Smooth muscle cell (in vitro differentiated cells): ENCODE measurements at regions not wholly inside any gene's neighbourhood (a gene's known extent, or its start where the extent isn't known, plus 50 kb on each side); places are given as distances from the start of the nearest gene placed in this dataset.

Experiments
- DNase-seq: peaks from one replicate; lab custom pipeline; 2025; ENCODE audit not compliant: unreplicated experiment; lab: John Stamatoyannopoulos, UW
- H2AFZ ChIP-seq: fragments of 200-600 bp; sonication (generic); 2 replicates; pipeline ENCODE4 v1.6.0; 2016; ENCODE audit warnings: antibody characterized with exemption, low read depth, mild to moderate bottlenecking
- H3F3A ChIP-seq: fragments of 200-600 bp; sonication (generic); 2 replicates; pipeline ENCODE4 v1.6.0; 2017; ENCODE audit warnings: antibody characterized with exemption, low read depth
- H3K27ac ChIP-seq: fragments of 200-600 bp; sonication (generic); 2 replicates; pipeline ENCODE4 v1.5.1; 2016; ENCODE audit warnings: low read depth, mild to moderate bottlenecking
- H3K27me3 ChIP-seq: fragments of 200-600 bp; sonication (generic); 2 replicates; pipeline ENCODE4 v1.6.1; 2016; ENCODE audit warnings: low read depth, mild to moderate bottlenecking
- H3K36me3 ChIP-seq: fragments of 200-600 bp; sonication (generic); 2 replicates; pipeline ENCODE4 v1.5.1; 2016; ENCODE audit warnings: low read depth
- H3K4me1 ChIP-seq: fragments of 200-600 bp; sonication (generic); 2 replicates; pipeline ENCODE4 v1.5.1; 2016; ENCODE audit warnings: low read depth
- H3K4me2 ChIP-seq: fragments of 200-600 bp; sonication (generic); 2 replicates; pipeline ENCODE4 v1.6.0; 2016; ENCODE audit warnings: mild to moderate bottlenecking
- H3K4me3 ChIP-seq: fragments of 200-600 bp; sonication (generic); 2 replicates; pipeline ENCODE4 v1.5.1; 2016; ENCODE audit warnings: mild to moderate bottlenecking
- H3K79me2 ChIP-seq: fragments of 200-600 bp; sonication (generic); 2 replicates; pipeline ENCODE4 v1.6.0; 2016; ENCODE audit warnings: low read depth, mild to moderate bottlenecking
- H3K9ac ChIP-seq: fragments of 200-600 bp; sonication (generic); 2 replicates; pipeline ENCODE4 v1.6.0; 2016; ENCODE audit warnings: low read depth
- H3K9me3 ChIP-seq: fragments of 200-600 bp; sonication (generic); replicated peaks from 2 replicates; pipeline ENCODE4 v1.5.1; 2016; ENCODE audit warnings: low read depth
- H4K20me1 ChIP-seq: fragments of 200-600 bp; sonication (generic); 2 replicates; pipeline ENCODE4 v1.6.0; 2016; ENCODE audit warnings: low read depth
- CTCF ChIP-seq: fragments of 200-600 bp; sonication (generic); IDR thresholded peaks from 2 replicates; pipeline ENCODE4 v1.5.1; 2017; ENCODE audit warnings: borderline replicate concordance, mild to moderate bottlenecking, antibody characterized with exemption; ENCODE audit not compliant: insufficient read depth, poor library complexity, severe bottlenecking
- WGBS: methylation state at CpG from one replicate; pipeline ENCODE4 v1.1.7; 2016; ENCODE audit warnings: low lambda C conversion rate; 5-methylcytosine and 5-hydroxymethylcytosine counted together

- H4K20me1 ChIP-seq: no peaks in the 10 kb centered on the region
- no peak overlapping the region for H2AFZ ChIP-seq
- no peaks in the 10 kb centered on the region for H3K27me3 ChIP-seq
- DNase-seq: no peak
- H3K9me3 ChIP-seq: no peaks in the 10 kb centered on the region
- no peaks in the 10 kb centered on the region for H3F3A ChIP-seq
- no peak for TF ChIP-seq CTCF
- no peaks in the 10 kb centered on the region for H3K36me3 ChIP-seq
- no peak overlapping the region for H3K9ac ChIP-seq
- WGBS: 71% methylated on average over 1 of the region's 1 CpG
- no peak overlapping the region for H3K4me3 ChIP-seq
- peaks cover 7% of the 10 kb centered on the region for H3K4me1 ChIP-seq
- H3K4me2 ChIP-seq: no peak overlapping the region
- no peaks in the 10 kb centered on the region for H3K79me2 ChIP-seq
- no peak overlapping the region for H3K27ac ChIP-seq
These were observed 278.5 kb downstream of the MRPL39 start for GRCh38 chr21:25328736-25329135.

- Histone ChIP-seq H3K9ac (no peak overlapping the region), H2AFZ (no peak overlapping the region), H3K36me3 (no peaks in the 10 kb centered on the region), H3K9me3 (no peaks in the 10 kb centered on the region), H3F3A (no peaks in the 10 kb centered on the region), H4K20me1 (no peaks in the 10 kb centered on the region), H3K4me2 (no peak overlapping the region), H3K27ac (no peak overlapping the region), H3K4me3 (no peak overlapping the region), H3K79me2 (no peaks in the 10 kb centered on the region), H3K4me1 (peaks cover 7% of the 10 kb centered on the region), H3K27me3 (no peaks in the 10 kb centered on the region)
- no peak for DNase-seq
- no peak for TF ChIP-seq CTCF
- WGBS: 98% methylated on average over 2 of the region's 2 CpGs
These were observed 281.1 kb downstream of the MRPL39 start for GRCh38 chr21:25326181-25326580.

DNA sequence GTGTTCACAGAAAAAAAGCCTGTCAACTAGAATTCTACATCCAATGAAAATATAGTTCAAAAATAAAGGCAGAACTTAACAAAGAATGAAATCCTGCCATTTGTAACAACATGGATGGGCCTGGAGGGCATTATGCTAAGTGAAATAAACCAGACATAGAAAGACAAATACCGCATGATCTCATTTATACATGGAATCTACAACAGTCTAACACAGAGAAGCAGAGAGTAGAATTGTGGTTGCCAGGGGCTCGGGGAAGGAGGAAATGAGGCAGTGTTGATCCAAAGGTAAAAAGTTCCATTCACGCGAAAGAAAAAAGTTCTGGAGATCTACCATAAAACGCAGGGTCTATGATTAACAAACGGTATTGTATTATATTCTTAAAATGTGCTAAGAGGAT lies 282.6 kb downstream of the MRPL39 start:
- no peak overlapping the region for H3K27ac ChIP-seq
- no peaks in the 10 kb centered on the region for H3F3A ChIP-seq
- H3K9me3 ChIP-seq: no peaks in the 10 kb centered on the region
- no peaks in the 10 kb centered on the region for H4K20me1 ChIP-seq
- H3K27me3 ChIP-seq: no peaks in the 10 kb centered on the region
- H3K4me1 ChIP-seq: peaks cover 7% of the 10 kb centered on the region
- H3K9ac ChIP-seq: no peak overlapping the region
- H3K4me2 ChIP-seq: no peak overlapping the region
- H2AFZ ChIP-seq: no peak overlapping the region
- no peaks in the 10 kb centered on the region for H3K79me2 ChIP-seq
- H3K36me3 ChIP-seq: no peaks in the 10 kb centered on the region
- no peak for TF ChIP-seq CTCF
- WGBS: 83% methylated on average over 6 of the region's 6 CpGs
- no peak for DNase-seq
- H3K4me3 ChIP-seq: no peak overlapping the region

DNA sequence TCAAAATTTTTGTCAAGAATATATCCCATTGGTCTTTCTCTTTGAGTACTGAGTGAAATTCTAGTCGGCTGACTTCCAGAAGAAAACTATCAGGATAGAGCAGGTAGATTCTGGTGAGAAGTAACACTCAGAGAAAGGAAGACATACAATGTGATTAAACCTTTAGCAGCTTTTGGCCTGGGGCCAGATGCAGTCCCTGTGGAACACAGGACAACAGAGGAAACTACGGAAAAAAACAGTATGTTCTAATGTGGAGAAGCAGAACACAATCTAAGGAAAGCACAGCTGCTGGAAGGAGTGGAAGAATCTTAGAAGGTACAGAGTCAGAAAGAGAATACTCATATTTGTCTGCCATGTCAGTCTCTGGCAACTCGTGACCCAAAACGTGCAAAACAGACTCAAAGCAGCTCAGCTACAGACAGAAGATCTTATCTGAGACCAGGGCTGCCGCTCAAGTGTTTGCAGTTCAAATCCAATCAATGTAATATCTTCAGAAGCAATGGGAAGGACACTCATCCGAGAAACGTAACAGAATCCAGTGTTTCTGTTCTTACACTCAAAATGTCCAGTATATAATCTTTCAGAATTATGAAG lies 283.8 kb downstream of the MRPL39 start:
- Histone ChIP-seq H4K20me1 (no peaks in the 10 kb centered on the region), H2AFZ (peak overlapping the region; percentile 33), H3K4me3 (no peak overlapping the region), H3K27me3 (no peaks in the 10 kb centered on the region), H3K9ac (no peak overlapping the region), H3K4me2 (no peak overlapping the region), H3K79me2 (no peaks in the 10 kb centered on the region), H3K9me3 (no peaks in the 10 kb centered on the region), H3F3A (no peaks in the 10 kb centered on the region), H3K27ac (no peak overlapping the region), H3K4me1 (peaks cover under 1% of the 10 kb centered on the region), H3K36me3 (no peaks in the 10 kb centered on the region)
- no peak for DNase-seq
- no peak for TF ChIP-seq CTCF
- 65% methylated on average over 7 of the region's 7 CpGs for WGBS
